ENCODE measurements at regions not wholly inside any gene's neighbourhood (a gene's known extent, or its start where the extent isn't known, plus 50 kb on each side); places are given as distances from the start of the nearest gene placed in this dataset.

GRCh38 chr20:46823753-46824152, 70.9 kb upstream of the EYA2 start:
- no peak for DNase-seq (ENCODE audit: low read depth)
- H3K4me3 ChIP-seq (ENCODE audit: low read depth, low read length): no peak overlapping the region
- TF ChIP-seq, protein P1, sequence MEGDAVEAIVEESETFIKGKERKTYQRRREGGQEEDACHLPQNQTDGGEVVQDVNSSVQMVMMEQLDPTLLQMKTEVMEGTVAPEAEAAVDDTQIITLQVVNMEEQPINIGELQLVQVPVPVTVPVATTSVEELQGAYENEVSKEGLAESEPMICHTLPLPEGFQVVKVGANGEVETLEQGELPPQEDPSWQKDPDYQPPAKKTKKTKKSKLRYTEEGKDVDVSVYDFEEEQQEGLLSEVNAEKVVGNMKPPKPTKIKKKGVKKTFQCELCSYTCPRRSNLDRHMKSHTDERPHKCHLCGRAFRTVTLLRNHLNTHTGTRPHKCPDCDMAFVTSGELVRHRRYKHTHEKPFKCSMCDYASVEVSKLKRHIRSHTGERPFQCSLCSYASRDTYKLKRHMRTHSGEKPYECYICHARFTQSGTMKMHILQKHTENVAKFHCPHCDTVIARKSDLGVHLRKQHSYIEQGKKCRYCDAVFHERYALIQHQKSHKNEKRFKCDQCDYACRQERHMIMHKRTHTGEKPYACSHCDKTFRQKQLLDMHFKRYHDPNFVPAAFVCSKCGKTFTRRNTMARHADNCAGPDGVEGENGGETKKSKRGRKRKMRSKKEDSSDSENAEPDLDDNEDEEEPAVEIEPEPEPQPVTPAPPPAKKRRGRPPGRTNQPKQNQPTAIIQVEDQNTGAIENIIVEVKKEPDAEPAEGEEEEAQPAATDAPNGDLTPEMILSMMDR (conservative IDR thresholded peaks at IDR 0.05; ENCODE audit: low read depth, low read length): no peak

DNA sequence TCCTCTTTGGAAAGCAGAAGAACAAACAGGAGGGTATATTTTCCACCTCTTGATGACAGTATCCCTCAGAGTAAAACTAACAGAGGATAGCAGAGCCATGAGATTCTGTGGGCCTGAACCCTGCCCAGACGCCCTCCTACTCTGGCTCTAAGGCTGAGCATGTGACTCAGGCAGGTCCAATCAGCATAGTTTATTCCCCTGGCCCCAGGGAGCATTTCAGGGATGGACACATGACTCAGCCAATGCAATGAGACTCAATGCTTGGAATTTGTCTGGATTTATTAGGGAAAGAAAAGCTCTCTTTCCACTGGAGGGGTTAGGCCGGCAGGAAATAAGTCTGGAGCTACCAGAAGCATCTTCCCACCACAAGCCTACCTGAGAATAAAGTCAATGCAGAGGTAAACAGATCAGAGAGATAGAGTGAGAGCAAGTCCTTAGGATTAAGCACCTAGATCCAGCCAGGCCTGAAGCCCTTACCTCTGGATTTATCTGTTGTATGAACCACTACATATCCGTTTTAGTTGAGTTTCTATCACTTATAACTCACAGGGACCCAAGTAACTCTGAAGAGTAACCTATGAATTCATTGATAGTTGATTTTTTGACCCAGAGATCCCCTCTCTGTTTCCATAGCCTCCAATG, 68.2 kb upstream of the EYA2 start:
- DNase-seq (ENCODE audit: low read depth): peak; percentile 23
- no peak overlapping the region for H3K4me3 ChIP-seq (ENCODE audit: low read depth, low read length)
- TF ChIP-seq, protein P1 (conservative IDR thresholded peaks at IDR 0.05; ENCODE audit: low read depth, low read length): no peak

DNA sequence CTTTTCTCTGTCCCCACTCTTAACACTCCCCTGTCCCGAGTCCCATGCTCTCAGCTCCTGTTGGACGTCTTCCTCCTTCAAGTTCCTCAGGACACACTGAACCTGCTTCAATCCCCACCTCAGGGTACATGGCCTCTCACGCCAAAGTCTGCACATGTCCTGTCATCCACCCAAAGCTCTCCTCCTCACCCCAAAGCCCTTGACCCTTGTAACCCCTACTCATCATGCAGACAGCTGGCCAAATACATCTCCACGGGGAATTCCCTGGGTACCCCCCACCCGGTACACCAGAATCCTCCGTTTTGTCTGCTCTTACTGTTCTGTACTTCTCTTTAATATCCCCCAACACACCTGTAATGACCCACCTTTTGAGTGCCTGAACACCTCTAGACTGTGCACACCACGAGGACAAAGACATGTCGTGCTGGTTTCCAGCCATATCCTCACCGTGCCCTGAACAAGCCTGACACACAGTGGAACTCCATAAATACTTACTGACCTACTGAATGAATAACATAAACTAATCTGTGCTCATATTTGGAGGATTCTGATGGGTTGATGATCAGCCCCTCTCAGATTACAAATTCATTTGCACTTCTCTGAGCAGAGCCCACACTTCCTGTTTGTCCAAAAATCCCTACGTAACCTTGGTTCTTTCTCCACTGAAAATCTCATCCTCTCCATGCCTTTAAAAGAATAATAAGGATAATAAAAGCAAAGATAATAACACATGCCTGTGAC, 66.8 kb upstream of the EYA2 start:
- peak; percentile 27 for DNase-seq (ENCODE audit: low read depth)
- TF ChIP-seq, protein P1 (conservative IDR thresholded peaks at IDR 0.05; ENCODE audit: low read depth, low read length): no peak
- H3K4me3 ChIP-seq (ENCODE audit: low read depth, low read length): no peak overlapping the region

- DNase-seq (ENCODE audit: low read depth): peak; percentile 74
- TF ChIP-seq, protein P1 (conservative IDR thresholded peaks at IDR 0.05; ENCODE audit: low read depth, low read length): no peak
- no peak overlapping the region for H3K4me3 ChIP-seq (ENCODE audit: low read depth, low read length)
Measured at GRCh38 chr20:46828471-46828870, 66.2 kb upstream of the EYA2 start.

GRCh38 chr20:46830886-46831632, 63.6 kb upstream of the EYA2 start:
- TF ChIP-seq, protein P1 (conservative IDR thresholded peaks at IDR 0.05; ENCODE audit: low read depth, low read length): no peak
- no peak for DNase-seq (ENCODE audit: low read depth)
- H3K4me3 ChIP-seq (ENCODE audit: low read depth, low read length): no peak overlapping the region

- TF ChIP-seq, protein P1 (conservative IDR thresholded peaks at IDR 0.05; ENCODE audit: low read depth, low read length): no peak
- no peak for DNase-seq (ENCODE audit: low read depth)
- no peak overlapping the region for H3K4me3 ChIP-seq (ENCODE audit: low read depth, low read length)
Measured at GRCh38 chr20:46831633-46832011, 63.0 kb upstream of the EYA2 start.
